Natural killer cell (primary cell): ENCODE measurements at regions not wholly inside any gene's neighbourhood (a gene's known extent, or its start where the extent isn't known, plus 50 kb on each side); places are given as distances from the start of the nearest gene placed in this dataset.
A peak's percentile ranks its signal among the peaks of the same experiment; 100 is the strongest.

Source experiments
- ATAC-seq, 3 donors: fragments of 150-1000 bp in 2 of 3; fragments of 200-7000 bp in 1 of 3; cut with Tn5 transposase; 1 replicate in 1 of 3; 2 replicates in 2 of 3; pipeline ENCODE4 v1.10.0; 2021; ENCODE audit warnings: mild to moderate bottlenecking in 2 of 3, moderate library complexity in 2 of 3
- DNase-seq, 2 donors: peaks; one replicate each; pipeline versions ENCODE4 v3.0.0 to v3.0.0-alpha.2; 2013 to 2021; ENCODE audit warnings: mixed read lengths in 1 of 2
- H3K27ac ChIP-seq: one replicate; pipeline ENCODE4 v1.5.1; 2013; ENCODE audit warnings: mild to moderate bottlenecking, low read length
- H3K27me3 ChIP-seq: one replicate; pipeline ENCODE4 v1.6.1; 2013; ENCODE audit warnings: low read length; ENCODE audit not compliant: control insufficient read depth, insufficient read depth
- H3K36me3 ChIP-seq: one replicate; pipeline ENCODE4 v1.6.1; 2013; ENCODE audit warnings: low read length; ENCODE audit not compliant: control insufficient read depth, insufficient read depth
- H3K4me1 ChIP-seq: one replicate; pipeline ENCODE4 v1.6.1; 2013; ENCODE audit warnings: low read length; ENCODE audit not compliant: control insufficient read depth, insufficient read depth
- H3K4me3 ChIP-seq: one replicate; pipeline ENCODE4 v1.5.1; 2013; ENCODE audit warnings: low read length
- H3K9me3 ChIP-seq: one replicate; pipeline ENCODE4 v1.6.1; 2013; ENCODE audit warnings: low read length; ENCODE audit not compliant: control insufficient read depth, insufficient read depth
- H3K27ac Mint-ChIP-seq, 2 donors: one replicate each; pipeline ENCODE4 v1.8.0; 2022; ENCODE audit warnings: mild to moderate bottlenecking in 2 of 2, mixed read lengths in 2 of 2, moderate library complexity in 1 of 2
- H3K27me3 Mint-ChIP-seq, 2 donors: one replicate each; pipeline ENCODE4 v1.8.0; 2022; ENCODE audit warnings: low read depth in 2 of 2, mixed read lengths in 2 of 2
- H3K36me3 Mint-ChIP-seq: one replicate; pipeline ENCODE4 v1.8.0; 2022; ENCODE audit warnings: mixed read lengths
- H3K4me1 Mint-ChIP-seq, 2 donors: one replicate each; pipeline ENCODE4 v1.8.0; 2022; ENCODE audit warnings: mixed read lengths in 2 of 2
- H3K4me3 Mint-ChIP-seq: one replicate; pipeline ENCODE4 v1.8.0; 2022; ENCODE audit warnings: mild to moderate bottlenecking, moderate library complexity, mixed read lengths
- H3K9me3 Mint-ChIP-seq, 2 donors: one replicate each; pipeline ENCODE4 v1.8.0; 2022; ENCODE audit warnings: mixed read lengths in 2 of 2
- CTCF ChIP-seq: fragments of 200-600 bp; IDR thresholded peaks from one replicate; pipeline ENCODE4 v1.8.0; 2022; ENCODE audit warnings: antibody characterized with exemption
- WGBS: methylation state at CpG from one replicate; pipeline ENCODE4 v1.1.7; 2013; ENCODE audit warnings: missing lambda C conversion rate; ENCODE audit not compliant: insufficient coverage; 5-methylcytosine and 5-hydroxymethylcytosine counted together
- intact Hi-C: fragments of 100-400 bp; cut with micrococcal nuclease; formaldehyde crosslinking; loops from one replicate; pipeline ENCODE4 v1.14.2; 2022

GRCh38 chr2:126518196-126518595 lies 137.8 kb upstream of the GYPC start:
- Mint-ChIP-seq H3K27me3 (peaks cover 8 to 13% of the 10 kb centered on the region in 2 donors), H3K4me1 (no peaks in the 10 kb centered on the region), H3K4me3 (no peak overlapping the region), H3K27ac (no peak overlapping the region), H3K9me3 (no peaks in the 10 kb centered on the region), H3K36me3 (no peaks in the 10 kb centered on the region)
- no peaks in the 10 kb centered on the region for H3K9me3 ChIP-seq
- H3K36me3 ChIP-seq: no peaks in the 10 kb centered on the region
- 65% methylated on average over 2 of the region's 2 CpGs for WGBS
- H3K4me3 ChIP-seq: no peak overlapping the region
- ATAC-seq (no peak), DNase-seq (no peak)
- no peak overlapping the region for H3K27ac ChIP-seq
- no peak for TF ChIP-seq CTCF
- no peaks in the 10 kb centered on the region for H3K27me3 ChIP-seq
- H3K4me1 ChIP-seq: no peaks in the 10 kb centered on the region
- intact Hi-C loops: no loop called here

GRCh38 chr2:126527836-126528490 lies 128.0 kb upstream of the GYPC start:
- 76% methylated on average over 8 of the region's 8 CpGs for WGBS
- Mint-ChIP-seq H3K27ac (no peak overlapping the region), H3K4me3 (no peak overlapping the region), H3K36me3 (no peaks in the 10 kb centered on the region), H3K9me3 (no peaks in the 10 kb centered on the region), H3K4me1 (no peaks in the 10 kb centered on the region), H3K27me3 (no peaks in the 10 kb centered on the region)
- Histone ChIP-seq H3K27me3 (no peaks in the 10 kb centered on the region), H3K36me3 (no peaks in the 10 kb centered on the region), H3K27ac (no peak overlapping the region), H3K4me3 (no peak overlapping the region), H3K4me1 (no peaks in the 10 kb centered on the region), H3K9me3 (no peaks in the 10 kb centered on the region)
- intact Hi-C loops: loop anchor here (1.0 kb wide), 1 partner anchor 249 kb away; no protein-coding TSS in a partner anchor
- ATAC-seq (peak in 2 of 3 donors; percentile 60 to 74), DNase-seq (peak; percentile 42 to 85)
- peak; percentile 58 for TF ChIP-seq CTCF

- peaks cover 9% of the 10 kb centered on the region in 2 donors for H3K27me3 Mint-ChIP-seq
- H3K36me3 ChIP-seq: no peaks in the 10 kb centered on the region
- no peak overlapping the region for H3K27ac ChIP-seq
- H3K4me3 ChIP-seq: no peak overlapping the region
- H3K4me1 Mint-ChIP-seq: peaks cover 5 to 10% of the 10 kb centered on the region in 2 donors
- intact Hi-C loops: no loop called here
- H3K27ac Mint-ChIP-seq: no peak overlapping the region
- H3K9me3 Mint-ChIP-seq: no peaks in the 10 kb centered on the region
- no peaks in the 10 kb centered on the region for H3K4me1 ChIP-seq
- WGBS: no CpG with 5 or more reads among the region's 3 CpGs
- H3K27me3 ChIP-seq: no peaks in the 10 kb centered on the region
- ATAC-seq: no peak
- H3K9me3 ChIP-seq: no peaks in the 10 kb centered on the region
- no peaks in the 10 kb centered on the region for H3K36me3 Mint-ChIP-seq
- no peak overlapping the region for H3K4me3 Mint-ChIP-seq
- TF ChIP-seq CTCF: no peak
- no peak for DNase-seq
These were observed 124.9 kb upstream of the GYPC start for GRCh38 chr2:126531029-126531428.

GRCh38 chr2:126534478-126534877 lies 121.5 kb upstream of the GYPC start:
- no peaks in the 10 kb centered on the region for H3K27me3 ChIP-seq
- no peak overlapping the region for H3K4me3 ChIP-seq
- intact Hi-C loops: no loop called here
- TF ChIP-seq CTCF: no peak
- Mint-ChIP-seq H3K27me3 (peaks cover 11 to 16% of the 10 kb centered on the region in 2 donors), H3K27ac (no peak overlapping the region), H3K9me3 (no peaks in the 10 kb centered on the region), H3K36me3 (no peaks in the 10 kb centered on the region), H3K4me1 (peaks cover 5 to 10% of the 10 kb centered on the region in 2 donors), H3K4me3 (no peak overlapping the region)
- ATAC-seq (no peak), DNase-seq (no peak)
- no peaks in the 10 kb centered on the region for H3K9me3 ChIP-seq
- H3K27ac ChIP-seq: no peak overlapping the region
- H3K36me3 ChIP-seq: no peaks in the 10 kb centered on the region
- WGBS: 11% methylated on average over 5 of the region's 6 CpGs
- H3K4me1 ChIP-seq: no peaks in the 10 kb centered on the region
